Nephron progenitor cell (in vitro differentiated cells): ENCODE measurements at regions not wholly inside any gene's neighbourhood (a gene's known extent, or its start where the extent isn't known, plus 50 kb on each side); places are given as distances from the start of the nearest gene placed in this dataset.

Experiments
- DNase-seq: peaks from one replicate; pipeline ENCODE4 v3.0.0; 2021
- H3K27ac Mint-ChIP-seq: 2 replicates; pipeline ENCODE4 v1.8.0; 2021; ENCODE audit warnings: mild to moderate bottlenecking, moderate library complexity, mixed read lengths
- H3K27me3 Mint-ChIP-seq: 2 replicates; pipeline ENCODE4 v1.8.0; 2021; ENCODE audit warnings: mild to moderate bottlenecking, low read depth, mixed read lengths; ENCODE audit not compliant: poor library complexity
- H3K36me3 Mint-ChIP-seq: 2 replicates; pipeline ENCODE4 v1.8.0; 2021; ENCODE audit warnings: low read depth, mixed read lengths
- H3K4me1 Mint-ChIP-seq: 2 replicates; pipeline ENCODE4 v1.8.0; 2021; ENCODE audit warnings: mixed read lengths
- H3K4me3 Mint-ChIP-seq: 2 replicates; pipeline ENCODE4 v1.8.0; 2021; ENCODE audit warnings: mild to moderate bottlenecking, moderate library complexity, mixed read lengths
- H3K9me3 Mint-ChIP-seq: 2 replicates; pipeline ENCODE4 v1.8.0; 2021; ENCODE audit warnings: mild to moderate bottlenecking, moderate library complexity, mixed read lengths
- CTCF ChIP-seq: fragments of 200-600 bp; sonication (generic); IDR thresholded peaks from 2 replicates; pipeline ENCODE4 v1.5.0; 2021; ENCODE audit warnings: antibody characterized with exemption

GRCh38 chr12:24121911-24122310, 172.4 kb upstream of the SOX5 start:
- no peak for TF ChIP-seq CTCF
- no peaks in the 10 kb centered on the region for H3K9me3 Mint-ChIP-seq
- H3K4me3 Mint-ChIP-seq = no peak overlapping the region
- no peak overlapping the region for H3K27ac Mint-ChIP-seq
- DNase-seq = no peak
- peaks cover 5% of the 10 kb centered on the region for H3K36me3 Mint-ChIP-seq
- peaks cover 5% of the 10 kb centered on the region for H3K4me1 Mint-ChIP-seq
- no peaks in the 10 kb centered on the region for H3K27me3 Mint-ChIP-seq

- Mint-ChIP-seq H3K4me3 (no peak overlapping the region), H3K9me3 (no peaks in the 10 kb centered on the region), H3K36me3 (no peaks in the 10 kb centered on the region), H3K4me1 (no peaks in the 10 kb centered on the region), H3K27ac (no peak overlapping the region), H3K27me3 (no peaks in the 10 kb centered on the region)
- TF ChIP-seq CTCF = no peak
- DNase-seq = no peak
Measured at GRCh38 chr12:24118668-24119067, 169.2 kb upstream of the SOX5 start.

GRCh38 chr12:24116548-24116947, 167.1 kb upstream of the SOX5 start:
- TF ChIP-seq CTCF = no peak
- no peak for DNase-seq
- H3K4me3 Mint-ChIP-seq = no peak overlapping the region
- H3K9me3 Mint-ChIP-seq = no peaks in the 10 kb centered on the region
- H3K27me3 Mint-ChIP-seq = no peaks in the 10 kb centered on the region
- H3K4me1 Mint-ChIP-seq = no peaks in the 10 kb centered on the region
- no peaks in the 10 kb centered on the region for H3K36me3 Mint-ChIP-seq
- H3K27ac Mint-ChIP-seq = no peak overlapping the region

- H3K4me3 Mint-ChIP-seq = no peak overlapping the region
- no peaks in the 10 kb centered on the region for H3K36me3 Mint-ChIP-seq
- no peak for DNase-seq
- no peaks in the 10 kb centered on the region for H3K27me3 Mint-ChIP-seq
- TF ChIP-seq CTCF = no peak
- no peaks in the 10 kb centered on the region for H3K4me1 Mint-ChIP-seq
- H3K27ac Mint-ChIP-seq = no peak overlapping the region
- no peaks in the 10 kb centered on the region for H3K9me3 Mint-ChIP-seq
Measured at GRCh38 chr12:24113701-24114100, 164.2 kb upstream of the SOX5 start.

GRCh38 chr12:24111616-24112015, 162.1 kb upstream of the SOX5 start:
- H3K4me3 Mint-ChIP-seq = no peak overlapping the region
- H3K27ac Mint-ChIP-seq = no peak overlapping the region
- H3K9me3 Mint-ChIP-seq = no peaks in the 10 kb centered on the region
- H3K27me3 Mint-ChIP-seq = no peaks in the 10 kb centered on the region
- no peak for DNase-seq
- H3K4me1 Mint-ChIP-seq = no peaks in the 10 kb centered on the region
- no peaks in the 10 kb centered on the region for H3K36me3 Mint-ChIP-seq
- TF ChIP-seq CTCF = no peak

- Mint-ChIP-seq H3K4me1 (no peaks in the 10 kb centered on the region), H3K4me3 (no peak overlapping the region), H3K27me3 (no peaks in the 10 kb centered on the region), H3K9me3 (no peaks in the 10 kb centered on the region), H3K36me3 (no peaks in the 10 kb centered on the region), H3K27ac (no peak overlapping the region)
- no peak for DNase-seq
- no peak for TF ChIP-seq CTCF
Measured at GRCh38 chr12:24111086-24111485, 161.6 kb upstream of the SOX5 start.
